HEK293T (cell line): ENCODE measurements at regions not wholly inside any gene's neighbourhood (a gene's known extent, or its start where the extent isn't known, plus 50 kb on each side); places are given as distances from the start of the nearest gene placed in this dataset.

ENCODE experiments used
- CTBP1 ChIP-seq: fragments of 450-650 bp; IDR thresholded peaks from 2 replicates; pipeline ENCODE4 v1.6.1; 2016; ENCODE audit warnings: borderline replicate concordance
- SP1 ChIP-seq: fragments of 450-650 bp; IDR thresholded peaks from 2 replicates; pipeline ENCODE4 v1.6.1; 2017

DNA sequence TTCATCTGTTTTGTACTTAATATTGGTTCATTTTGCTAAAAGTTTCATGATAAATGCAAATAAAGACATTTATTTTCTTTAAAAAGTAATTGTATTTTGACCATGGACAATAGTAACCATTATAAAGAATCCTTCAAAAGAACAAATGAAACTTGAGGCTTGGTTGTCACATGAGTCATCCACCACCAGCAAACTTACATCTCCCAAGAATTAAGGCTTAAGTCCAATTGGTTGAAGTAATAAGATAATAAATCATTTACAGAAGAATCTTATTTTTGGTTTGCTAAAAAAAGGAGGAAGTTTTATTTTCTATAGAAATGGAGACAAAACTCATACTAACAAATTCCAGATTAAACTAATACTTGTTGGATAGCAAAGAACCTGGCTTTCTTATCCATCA lies 84.8 kb upstream of the KITLG start:
- no peak for TF ChIP-seq CTBP1
- TF ChIP-seq SP1: no peak
